CD8-positive, alpha-beta memory T cell (primary cell): ENCODE measurements at regions not wholly inside any gene's neighbourhood (a gene's known extent, or its start where the extent isn't known, plus 50 kb on each side); places are given as distances from the start of the nearest gene placed in this dataset.

Experiments
- CTCF ChIA-PET: fragments of 350-600 bp; sonication (Branson Sonifier 250); formaldehyde crosslinking; loops from one replicate; lab custom pipeline; 2021; ENCODE audit warnings: antibody characterized with exemption; lab: Charles Lee
- POLR2A ChIA-PET: fragments of 350-600 bp; sonication (Branson Sonifier 250); formaldehyde crosslinking; loops from one replicate; lab custom pipeline; 2021; ENCODE audit warnings: antibody characterized with exemption; lab: Charles Lee
- DNase-seq, 5 donors: peaks; one replicate each; pipeline versions ENCODE4 v3.0.0 to v3.0.0-alpha.2; 2020 to 2022; ENCODE audit warnings: mixed read lengths in 1 of 5
- H3K27ac ChIP-seq: one replicate; pipeline ENCODE4 v1.7.0; 2013; ENCODE audit warnings: low read depth, mild to moderate bottlenecking, low read length, moderate library complexity
- H3K27me3 ChIP-seq: 2 replicates; pipeline ENCODE4 v1.7.0; 2013; ENCODE audit warnings: low read length, mild to moderate bottlenecking; ENCODE audit not compliant: insufficient read depth, poor library complexity, severe bottlenecking
- H3K36me3 ChIP-seq: 2 replicates; pipeline ENCODE4 v1.7.0; 2013; ENCODE audit warnings: mild to moderate bottlenecking, low read length, moderate library complexity; ENCODE audit not compliant: insufficient read depth
- H3K4me1 ChIP-seq: 2 replicates; pipeline ENCODE4 v1.7.0; 2013; ENCODE audit warnings: mild to moderate bottlenecking, low read length, moderate library complexity; ENCODE audit not compliant: insufficient read depth
- H3K4me3 ChIP-seq: 2 replicates; pipeline ENCODE4 v1.7.0; 2013; ENCODE audit warnings: mild to moderate bottlenecking, low read length
- H3K9me3 ChIP-seq: 2 replicates; pipeline ENCODE4 v1.7.0; 2013; ENCODE audit warnings: mild to moderate bottlenecking, low read length
- H3K27ac Mint-ChIP-seq, 8 donors: one replicate each; pipeline ENCODE4 v1.8.0; 2020 to 2021; ENCODE audit warnings: mixed read lengths in 8 of 8, mild to moderate bottlenecking in 6 of 8, inconsistent platforms in 3 of 8, moderate library complexity in 3 of 8
- H3K27me3 Mint-ChIP-seq, 2 donors: one replicate each; pipeline ENCODE4 v1.8.0; 2020 to 2021; ENCODE audit warnings: mixed read lengths in 2 of 2, mild to moderate bottlenecking in 1 of 2, moderate library complexity in 1 of 2
- H3K36me3 Mint-ChIP-seq, 3 donors: one replicate each; pipeline ENCODE4 v1.8.0; 2020 to 2021; ENCODE audit warnings: mixed read lengths in 3 of 3, inconsistent platforms in 1 of 3, mild to moderate bottlenecking in 1 of 3
- H3K4me1 Mint-ChIP-seq, 3 donors: one replicate each; pipeline ENCODE4 v1.8.0; 2020 to 2021; ENCODE audit warnings: mixed read lengths in 3 of 3, inconsistent platforms in 1 of 3, mild to moderate bottlenecking in 1 of 3
- H3K4me3 Mint-ChIP-seq, 7 donors: one replicate each; pipeline ENCODE4 v1.8.0; 2020 to 2021; ENCODE audit warnings: mixed read lengths in 7 of 7, mild to moderate bottlenecking in 6 of 7, moderate library complexity in 4 of 7, inconsistent platforms in 2 of 7
- H3K9me3 Mint-ChIP-seq, 5 donors: one replicate each; pipeline ENCODE4 v1.8.0; 2020 to 2022; ENCODE audit warnings: mixed read lengths in 5 of 5, mild to moderate bottlenecking in 3 of 5, moderate library complexity in 2 of 5, inconsistent platforms in 1 of 5

DNA sequence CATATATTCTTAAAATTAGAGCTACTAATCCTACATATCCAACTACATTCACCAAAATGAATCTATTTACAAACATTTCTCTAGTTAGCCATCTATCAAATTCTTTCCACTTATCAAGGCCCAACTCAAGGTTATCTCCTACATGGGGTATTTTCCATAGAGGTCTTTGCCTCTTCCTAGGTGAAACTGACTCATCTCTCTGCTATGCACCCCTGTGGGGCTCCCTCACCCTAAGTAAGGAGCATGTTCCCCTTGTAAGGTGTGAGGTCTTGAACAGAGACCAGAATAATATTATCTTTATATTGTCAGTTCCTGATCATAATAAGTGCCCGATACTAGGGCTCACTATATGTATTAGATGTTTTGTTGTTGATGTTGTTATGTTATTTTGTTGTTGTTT is 74.6 kb upstream of the TSC22D2 start:
- Histone ChIP-seq H3K27me3 (peaks cover 4% of the 10 kb centered on the region), H3K36me3 (no peaks in the 10 kb centered on the region), H3K27ac (no peak overlapping the region), H3K4me3 (no peak overlapping the region), H3K9me3 (no peaks in the 10 kb centered on the region), H3K4me1 (no peaks in the 10 kb centered on the region)
- DNase-seq: no peak
- POLR2A ChIA-PET: no interaction called here
- H3K27me3 Mint-ChIP-seq: peaks cover 1 to 24% of the 10 kb centered on the region in 2 donors
- H3K27ac Mint-ChIP-seq: no peak overlapping the region
- no peaks in the 10 kb centered on the region for H3K9me3 Mint-ChIP-seq
- no peak overlapping the region for H3K4me3 Mint-ChIP-seq
- CTCF ChIA-PET: no interaction called here
- H3K4me1 Mint-ChIP-seq: no peaks in the 10 kb centered on the region
- no peaks in the 10 kb centered on the region for H3K36me3 Mint-ChIP-seq

- H3K27ac ChIP-seq: no peak overlapping the region
- CTCF ChIA-PET: no interaction called here
- no peaks in the 10 kb centered on the region for H3K27me3 ChIP-seq
- H3K9me3 ChIP-seq: no peaks in the 10 kb centered on the region
- no peak overlapping the region for H3K4me3 Mint-ChIP-seq
- peaks cover 7 to 27% of the 10 kb centered on the region in 2 donors for H3K27me3 Mint-ChIP-seq
- no peaks in the 10 kb centered on the region for H3K4me1 Mint-ChIP-seq
- DNase-seq: no peak
- POLR2A ChIA-PET: no interaction called here
- no peaks in the 10 kb centered on the region for H3K9me3 Mint-ChIP-seq
- H3K4me1 ChIP-seq: no peaks in the 10 kb centered on the region
- H3K36me3 Mint-ChIP-seq: no peaks in the 10 kb centered on the region
- no peak overlapping the region for H3K4me3 ChIP-seq
- no peak overlapping the region for H3K27ac Mint-ChIP-seq
- no peaks in the 10 kb centered on the region for H3K36me3 ChIP-seq
Observed at GRCh38 chr3:150331978-150332568, 76.0 kb upstream of the TSC22D2 start.

- Histone ChIP-seq H3K9me3 (no peaks in the 10 kb centered on the region), H3K27ac (no peak overlapping the region), H3K27me3 (no peaks in the 10 kb centered on the region), H3K36me3 (no peaks in the 10 kb centered on the region), H3K4me3 (no peak overlapping the region), H3K4me1 (no peaks in the 10 kb centered on the region)
- Mint-ChIP-seq H3K4me3 (no peak overlapping the region), H3K27me3 (peaks cover 7 to 26% of the 10 kb centered on the region in 2 donors), H3K4me1 (no peaks in the 10 kb centered on the region), H3K27ac (peak overlapping the region in 1 of 8 donors; percentile 61), H3K9me3 (no peaks in the 10 kb centered on the region), H3K36me3 (no peaks in the 10 kb centered on the region)
- ChIA-PET CTCF (no interaction called here), POLR2A (no interaction called here)
- DNase-seq: no peak
Observed at GRCh38 chr3:150330872-150331271, 77.2 kb upstream of the TSC22D2 start.

GRCh38 chr3:150330174-150330573 is 77.9 kb upstream of the TSC22D2 start:
- Mint-ChIP-seq H3K9me3 (no peaks in the 10 kb centered on the region), H3K36me3 (no peaks in the 10 kb centered on the region), H3K27me3 (peaks cover 9 to 30% of the 10 kb centered on the region in 2 donors), H3K4me3 (no peak overlapping the region), H3K4me1 (no peaks in the 10 kb centered on the region), H3K27ac (peak overlapping the region in 2 of 8 donors; percentile 3 to 61)
- Histone ChIP-seq H3K4me1 (no peaks in the 10 kb centered on the region), H3K4me3 (no peak overlapping the region), H3K27me3 (no peaks in the 10 kb centered on the region), H3K36me3 (no peaks in the 10 kb centered on the region), H3K27ac (no peak overlapping the region), H3K9me3 (no peaks in the 10 kb centered on the region)
- no peak for DNase-seq
- ChIA-PET POLR2A (no interaction called here), CTCF (no interaction called here)

DNA sequence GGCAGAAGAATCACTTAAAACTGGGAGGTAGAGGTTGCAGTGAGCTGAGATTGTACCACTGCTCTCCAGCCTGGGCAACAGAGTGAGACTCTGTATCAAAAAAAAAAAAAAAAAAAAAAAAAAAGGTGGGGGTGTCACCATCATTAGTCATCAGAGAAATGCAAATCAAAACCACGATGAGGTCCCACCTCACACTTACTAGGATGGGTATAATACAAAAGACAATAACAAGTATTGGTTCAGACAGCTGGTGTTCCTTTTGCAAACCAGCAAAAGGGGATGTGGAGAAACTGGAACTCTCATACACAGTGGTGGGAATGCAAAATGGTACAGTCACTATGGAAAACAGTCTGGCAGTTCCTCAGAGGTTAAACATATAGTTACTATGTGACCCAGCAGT is 78.7 kb upstream of the TSC22D2 start:
- ChIA-PET POLR2A (no interaction called here), CTCF (no interaction called here)
- Histone ChIP-seq H3K4me3 (no peak overlapping the region), H3K36me3 (no peaks in the 10 kb centered on the region), H3K9me3 (no peaks in the 10 kb centered on the region), H3K4me1 (no peaks in the 10 kb centered on the region), H3K27me3 (no peaks in the 10 kb centered on the region), H3K27ac (no peak overlapping the region)
- H3K36me3 Mint-ChIP-seq: no peaks in the 10 kb centered on the region
- no peak overlapping the region for H3K27ac Mint-ChIP-seq
- H3K4me1 Mint-ChIP-seq: no peaks in the 10 kb centered on the region
- no peak for DNase-seq
- no peak overlapping the region for H3K4me3 Mint-ChIP-seq
- peaks cover 11 to 33% of the 10 kb centered on the region in 2 donors for H3K27me3 Mint-ChIP-seq
- H3K9me3 Mint-ChIP-seq: no peaks in the 10 kb centered on the region

DNA sequence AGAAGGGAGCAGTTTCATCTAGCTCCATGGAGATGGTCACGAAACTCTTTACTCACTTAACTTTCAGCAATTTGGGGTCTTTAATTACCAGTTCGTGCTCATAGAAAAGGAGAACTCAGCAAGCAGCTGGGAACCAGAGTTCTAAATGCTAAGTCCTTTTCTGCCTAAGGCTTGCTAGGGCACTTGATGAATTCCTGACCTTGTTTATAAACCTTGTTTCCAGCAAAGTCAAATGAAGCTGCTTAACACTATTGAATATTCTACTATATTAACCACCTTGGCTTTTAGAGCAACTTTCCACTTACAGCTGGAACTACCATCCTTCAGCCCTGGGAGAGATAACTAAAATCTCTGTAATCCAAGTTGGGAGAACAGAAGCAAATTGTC is 79.5 kb upstream of the TSC22D2 start:
- Mint-ChIP-seq H3K27me3 (peaks cover 10 to 36% of the 10 kb centered on the region in 2 donors), H3K4me1 (no peaks in the 10 kb centered on the region), H3K4me3 (no peak overlapping the region), H3K9me3 (no peaks in the 10 kb centered on the region), H3K36me3 (no peaks in the 10 kb centered on the region), H3K27ac (no peak overlapping the region)
- H3K27ac ChIP-seq: no peak overlapping the region
- H3K4me1 ChIP-seq: no peaks in the 10 kb centered on the region
- no peak for DNase-seq
- no peak overlapping the region for H3K4me3 ChIP-seq
- no peaks in the 10 kb centered on the region for H3K27me3 ChIP-seq
- no peaks in the 10 kb centered on the region for H3K36me3 ChIP-seq
- ChIA-PET POLR2A (no interaction called here), CTCF (no interaction called here)
- no peaks in the 10 kb centered on the region for H3K9me3 ChIP-seq

DNA sequence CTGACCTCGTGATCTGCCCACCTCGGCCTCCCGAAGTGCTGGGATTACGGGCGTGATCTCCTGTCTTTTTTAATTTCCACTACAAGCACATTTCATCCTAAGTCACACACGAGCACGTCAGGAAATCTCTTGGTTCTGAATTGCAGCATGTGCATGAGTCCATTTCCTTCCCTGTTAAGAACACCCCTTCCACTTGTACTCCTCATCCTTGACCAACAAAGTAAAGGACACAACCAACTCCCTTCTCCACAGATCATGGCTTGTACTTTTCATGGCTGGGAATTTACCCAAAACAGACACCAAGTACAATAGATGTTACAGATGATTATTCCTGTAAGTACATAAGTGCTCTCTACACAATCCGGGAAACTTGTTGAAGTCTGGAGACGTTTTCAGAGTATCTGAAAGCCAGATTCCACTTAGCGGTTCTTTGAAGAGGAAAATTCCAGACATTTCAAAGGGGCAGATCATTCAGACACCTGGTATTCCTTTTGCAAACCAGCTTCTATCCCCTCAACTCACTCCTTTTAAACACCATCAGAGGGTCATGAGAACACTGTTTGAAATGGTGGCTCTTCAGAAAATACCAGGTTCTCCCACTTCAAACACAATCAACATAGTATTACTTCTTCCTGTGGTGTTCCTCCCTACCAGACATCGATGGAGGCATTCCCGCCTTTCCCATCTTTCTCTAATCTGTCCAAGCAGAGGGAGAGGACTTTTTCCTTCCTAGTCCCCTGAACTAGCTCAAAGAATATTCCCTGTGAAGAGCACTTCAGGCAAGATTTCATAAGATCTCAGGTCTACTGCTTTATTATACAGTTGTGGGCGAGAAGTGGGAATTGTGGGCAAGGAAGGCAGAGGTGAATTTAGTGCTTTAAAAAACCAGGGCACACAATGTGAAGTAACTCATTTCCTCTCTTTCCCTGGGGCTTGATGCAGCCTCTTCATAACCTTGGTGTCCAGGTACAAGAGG is 80.1 kb upstream of the TSC22D2 start:
- peaks cover 10 to 39% of the 10 kb centered on the region in 2 donors for H3K27me3 Mint-ChIP-seq
- ChIA-PET POLR2A (no interaction called here), CTCF (no interaction called here)
- Histone ChIP-seq H3K9me3 (no peaks in the 10 kb centered on the region), H3K27ac (no peak overlapping the region), H3K4me3 (no peak overlapping the region), H3K36me3 (no peaks in the 10 kb centered on the region), H3K4me1 (no peaks in the 10 kb centered on the region), H3K27me3 (no peaks in the 10 kb centered on the region)
- no peaks in the 10 kb centered on the region for H3K9me3 Mint-ChIP-seq
- H3K4me1 Mint-ChIP-seq: no peaks in the 10 kb centered on the region
- H3K36me3 Mint-ChIP-seq: no peaks in the 10 kb centered on the region
- H3K4me3 Mint-ChIP-seq: no peak overlapping the region
- no peak overlapping the region for H3K27ac Mint-ChIP-seq
- no peak for DNase-seq

- Histone ChIP-seq H3K27ac (no peak overlapping the region), H3K4me1 (no peaks in the 10 kb centered on the region), H3K9me3 (no peaks in the 10 kb centered on the region), H3K4me3 (no peak overlapping the region), H3K27me3 (no peaks in the 10 kb centered on the region), H3K36me3 (no peaks in the 10 kb centered on the region)
- Mint-ChIP-seq H3K4me1 (no peaks in the 10 kb centered on the region), H3K36me3 (no peaks in the 10 kb centered on the region), H3K4me3 (no peak overlapping the region), H3K9me3 (no peaks in the 10 kb centered on the region), H3K27me3 (peaks cover 12 to 48% of the 10 kb centered on the region in 2 donors), H3K27ac (no peak overlapping the region)
- DNase-seq: no peak
- ChIA-PET CTCF (no interaction called here), POLR2A (no interaction called here)
Observed at GRCh38 chr3:150324788-150325187, 83.3 kb upstream of the TSC22D2 start.
